IMR-90 (cell line): ENCODE measurements at regions not wholly inside any gene's neighbourhood (a gene's known extent, or its start where the extent isn't known, plus 50 kb on each side); places are given as distances from the start of the nearest gene placed in this dataset.

Source experiments
- ATAC-seq: fragments of 200-7000 bp; cut with Tn5 transposase; 2 replicates; pipeline ENCODE4 v1.9.1; 2020; ENCODE audit warnings: low read depth, mild to moderate bottlenecking, moderate library complexity
- BruUV-seq: library from RNA; stranded (reverse); fragments of 400-500 nt; replicated peaks from 2 replicates; lab custom pipeline; 2021; lab: Mats Ljungman, UMichigan
- CTCF ChIA-PET: fragments of 300-600 bp; formaldehyde crosslinking; extraction: SDS; loops from one replicate; lab custom pipeline; 2021; ENCODE audit warnings: antibody characterized with exemption; lab: Yijun Ruan, JAX
- POLR2A ChIA-PET: fragments of 300-600 bp; sonication (Branson Sonifier 250); formaldehyde crosslinking; loops from one replicate; lab custom pipeline; 2022; ENCODE audit warnings: antibody characterized with exemption; ENCODE audit not compliant: unreplicated experiment; lab: Charles Lee
- DNase-seq: peaks from one replicate; pipeline ENCODE4 v3.0.0; 2013
- H2AFZ ChIP-seq: replicated peaks from 2 replicates; pipeline ENCODE3; 2013; ENCODE audit warnings: low read length, mild to moderate bottlenecking; ENCODE audit not compliant: poor library complexity
- H2AK5ac ChIP-seq: 2 replicates; pipeline ENCODE4 v1.6.1; 2013; ENCODE audit warnings: low read depth, low read length, inconsistent platforms
- H2AK9ac ChIP-seq: replicated peaks from 2 replicates; pipeline ENCODE3; 2013; ENCODE audit warnings: mild to moderate bottlenecking, low read depth, low read length, moderate library complexity; ENCODE audit not compliant: poor library complexity
- H2BK120ac ChIP-seq: 2 replicates; pipeline ENCODE4 v1.6.1; 2013; ENCODE audit warnings: low read depth, low read length, inconsistent platforms
- H2BK15ac ChIP-seq: 3 replicates; pipeline ENCODE4 v1.6.1; 2013; ENCODE audit warnings: low read depth, low read length, inconsistent platforms
- H2BK20ac ChIP-seq: 2 replicates; pipeline ENCODE4 v1.6.1; 2013; ENCODE audit warnings: low read depth, mild to moderate bottlenecking, inconsistent platforms, low read length, moderate library complexity
- H2BK5ac ChIP-seq: 2 replicates; pipeline ENCODE4 v1.6.1; 2013; ENCODE audit warnings: mild to moderate bottlenecking, low read depth, low read length, inconsistent platforms; ENCODE audit not compliant: poor library complexity, severe bottlenecking
- H3K14ac ChIP-seq: replicated peaks from 2 replicates; pipeline ENCODE4 v1.6.1; 2013; ENCODE audit warnings: low read depth, low read length, inconsistent platforms
- H3K18ac ChIP-seq: 2 replicates; pipeline ENCODE4 v1.6.1; 2013; ENCODE audit warnings: low read depth, low read length, control low read depth
- H3K23ac ChIP-seq: 2 replicates; pipeline ENCODE4 v1.6.1; 2013; ENCODE audit warnings: low read depth, low read length, inconsistent platforms
- H3K27ac ChIP-seq: 2 replicates; pipeline ENCODE4 v1.5.1; 2013; ENCODE audit warnings: mild to moderate bottlenecking, control low read depth, low read length; ENCODE audit not compliant: insufficient read depth
- H3K27me3 ChIP-seq: 2 replicates; pipeline ENCODE4 v1.6.1; 2013; ENCODE audit warnings: low read length; ENCODE audit not compliant: control insufficient read depth, insufficient read depth
- H3K36me3 ChIP-seq: 2 replicates; pipeline ENCODE4 v1.6.1; 2013; ENCODE audit warnings: low read length, mixed read lengths; ENCODE audit not compliant: control insufficient read depth, insufficient read depth
- H3K4ac ChIP-seq: 2 replicates; pipeline ENCODE4 v1.6.1; 2013; ENCODE audit warnings: low read depth, low read length, inconsistent platforms
- H3K4me1 ChIP-seq: 2 replicates; pipeline ENCODE4 v1.6.1; 2013; ENCODE audit warnings: low read length, mixed read lengths; ENCODE audit not compliant: control insufficient read depth, insufficient read depth
- H3K4me2 ChIP-seq: 2 replicates; pipeline ENCODE4 v1.6.1; 2013; ENCODE audit warnings: low read depth, mild to moderate bottlenecking, control low read depth, low read length, moderate library complexity
- H3K4me3 ChIP-seq: 2 replicates; pipeline ENCODE4 v1.5.1; 2013; ENCODE audit warnings: low read depth, mild to moderate bottlenecking, control low read depth, low read length, moderate library complexity; ENCODE audit not compliant: insufficient read depth
- H3K56ac ChIP-seq: 2 replicates; pipeline ENCODE4 v1.6.1; 2013; ENCODE audit warnings: low read length, inconsistent platforms; ENCODE audit not compliant: insufficient read depth; ENCODE audit errors: extremely low read depth
- H3K79me1 ChIP-seq, 2 experiments: 2 replicates each; pipeline ENCODE4 v1.6.1; 2013; ENCODE audit warnings: low read length in 2 of 2, inconsistent platforms in 1 of 2, low read depth in 1 of 2
- H3K9ac ChIP-seq: 2 replicates; pipeline ENCODE4 v1.6.1; 2013; ENCODE audit warnings: low read depth, low read length, control low read depth
- H3K9me1 ChIP-seq: 2 replicates; pipeline ENCODE4 v1.6.1; 2013; ENCODE audit warnings: low read length, inconsistent platforms; ENCODE audit not compliant: insufficient read depth
- H3K9me3 ChIP-seq: 2 replicates; pipeline ENCODE4 v1.6.1; 2013; ENCODE audit warnings: low read length; ENCODE audit not compliant: control insufficient read depth, insufficient read depth
- H4K20me1 ChIP-seq: 2 replicates; pipeline ENCODE4 v1.6.1; 2013; ENCODE audit warnings: low read length, inconsistent platforms; ENCODE audit not compliant: insufficient read depth
- H4K5ac ChIP-seq: 2 replicates; pipeline ENCODE4 v1.6.1; 2013; ENCODE audit warnings: mild to moderate bottlenecking, low read depth, low read length, control low read depth
- H4K8ac ChIP-seq, 2 experiments: 2 replicates each; pipeline ENCODE4 v1.6.1; 2013; ENCODE audit warnings: low read depth in 2 of 2, low read length in 2 of 2, control low read depth in 1 of 2, inconsistent platforms in 1 of 2
- H4K91ac ChIP-seq: 2 replicates; pipeline ENCODE4 v1.6.1; 2013; ENCODE audit warnings: low read depth, low read length, inconsistent platforms; ENCODE audit not compliant: insufficient read depth
- BHLHE40 ChIP-seq: fragments of 150-350 bp; IDR thresholded peaks from 2 replicates; pipeline ENCODE4 v1.6.1; 2016; ENCODE audit warnings: mild to moderate bottlenecking, low read depth, low read length
- ELK1 ChIP-seq: fragments of 150-350 bp; IDR thresholded peaks from 2 replicates; pipeline ENCODE4 v1.6.1; 2016; ENCODE audit warnings: low read depth, mild to moderate bottlenecking, low read length, moderate library complexity, borderline replicate concordance
- FOS ChIP-seq: fragments of 150-350 bp; IDR thresholded peaks from 2 replicates; pipeline ENCODE4 v1.6.1; 2016; ENCODE audit warnings: low read depth, low read length
- NFE2L2 ChIP-seq: fragments of 150-350 bp; IDR thresholded peaks from 2 replicates; pipeline ENCODE4 v1.6.1; 2016; ENCODE audit warnings: low read depth, mild to moderate bottlenecking, low read length
- RAD21 ChIP-seq: IDR thresholded peaks from 2 replicates; pipeline ENCODE4 v1.6.1; 2012; ENCODE audit warnings: low read length, improper control_type of control experiment
- RFX5 ChIP-seq: IDR thresholded peaks from 2 replicates; pipeline ENCODE4 v1.8.0; 2012; ENCODE audit warnings: low read depth, mild to moderate bottlenecking, low read length, moderate library complexity
- SMC3 ChIP-seq: fragments of 150-350 bp; IDR thresholded peaks from 2 replicates; pipeline ENCODE4 v1.6.1; 2016; ENCODE audit warnings: low read depth, mild to moderate bottlenecking, antibody characterized with exemption, low read length, moderate library complexity
- USF2 ChIP-seq: fragments of 150-350 bp; IDR thresholded peaks from 2 replicates; pipeline ENCODE4 v1.6.1; 2017; ENCODE audit warnings: mild to moderate bottlenecking, antibody characterized with exemption, low read length, low read depth
- WGBS, 2 experiments: methylation state at CpG; one replicate each; pipeline versions ENCODE4 v1.1.5 to v1.1.7; 2013; ENCODE audit warnings: missing lambda C conversion rate in 2 of 2; ENCODE audit not compliant: insufficient read length in 1 of 2; ENCODE audit errors: extremely low coverage in 2 of 2; 5-methylcytosine and 5-hydroxymethylcytosine counted together
- dilution Hi-C: fragments of 300-500 bp; cut with HindIII; formaldehyde crosslinking; loops from one replicate; pipeline ENCODE4 v1.14.3; 2018; ENCODE audit warnings: low sequenced_read_pairs; ENCODE audit not compliant: unreplicated experiment
- in situ Hi-C: fragments of 300-500 bp; cut with MboI; formaldehyde crosslinking; loops from 3 replicates; pipeline ENCODE4 v1.14.3; 2019; ENCODE audit warnings: low sequenced_read_pairs, inconsistent platforms, mixed read lengths
- intact Hi-C: fragments of 100-400 bp; cut with micrococcal nuclease; formaldehyde crosslinking; loops from 2 replicates; pipeline ENCODE4 v1.10.0; 2022

GRCh38 chr2:204218040-204218439, 281.5 kb downstream of the ICOS start:
- Histone ChIP-seq H4K5ac (no peak overlapping the region), H3K4me1 (no peaks in the 10 kb centered on the region), H3K36me3 (no peaks in the 10 kb centered on the region), H3K27me3 (peaks cover 4% of the 10 kb centered on the region; the same call in 1 of the 2 replicates), H2AK9ac (no peak overlapping the region), H2BK20ac (no peak overlapping the region), H3K18ac (no peak overlapping the region), H4K8ac (no peak overlapping the region), H3K23ac (no peak overlapping the region), H3K79me1 (no peaks in the 10 kb centered on the region), H3K4me3 (no peak overlapping the region), H3K9me1 (no peaks in the 10 kb centered on the region), H3K14ac (no peak overlapping the region), H3K9me3 (no peaks in the 10 kb centered on the region), H2BK120ac (no peak overlapping the region), H3K56ac (no peak overlapping the region), H2BK15ac (no peak overlapping the region), H3K9ac (no peak overlapping the region), H4K20me1 (no peaks in the 10 kb centered on the region), H3K27ac (no peak overlapping the region), H2AK5ac (no peak overlapping the region), H3K4ac (no peak overlapping the region), H2AFZ (no peak overlapping the region), H4K91ac (no peak overlapping the region), H2BK5ac (no peak overlapping the region), H3K4me2 (no peak overlapping the region)
- TF ChIP-seq SMC3 (no peak), RFX5 (no peak), FOS (no peak), RAD21 (no peak), USF2 (no peak), NFE2L2 (no peak), ELK1 (no peak), BHLHE40 (no peak)
- 100% methylated on average over 1 of the region's 2 CpGs; no CpG with 5 or more reads in 1 of the 2 experiments for WGBS, 2 experiments
- POLR2A ChIA-PET = no interaction called here
- CTCF ChIA-PET = interaction anchor here (0.6 kb wide), 1 partner anchor 1080 kb away, joined by 3 read pairs; no protein-coding TSS in a partner anchor
- ATAC-seq (no peak), DNase-seq (no peak)
- no TSS peak for BruUV-seq
- dilution Hi-C loops = no loop called here
- intact Hi-C loops = no loop called here
- in situ Hi-C loops = no loop called here
